ENCODE measurements at regions not wholly inside any gene's neighbourhood (a gene's known extent, or its start where the extent isn't known, plus 50 kb on each side); places are given as distances from the start of the nearest gene placed in this dataset.
A peak's percentile ranks its signal among the peaks of the same experiment; 100 is the strongest.

GRCh38 chr5:8897316-8897715 is 648.6 kb downstream of the SEMA5A start:
- H3K9me3 ChIP-seq (ENCODE audit: low read length): no peaks in the 10 kb centered on the region
- H3K4me3 ChIP-seq (ENCODE audit: low read length): no peak overlapping the region
- POLR2A ChIA-PET: no interaction called here
- Mint-ChIP-seq H3K4me3 (no peak overlapping the region), H3K9me3 (peaks cover 3 to 16% (median 6%) of the 10 kb centered on the region in 5 donors), H3K27me3 (no peaks in the 10 kb centered on the region), H3K27ac (no peak overlapping the region), H3K36me3 (no peaks in the 10 kb centered on the region), H3K4me1 (no peaks in the 10 kb centered on the region)
- H3K36me3 ChIP-seq (ENCODE audit: insufficient read depth, low read length): no peaks in the 10 kb centered on the region
- CTCF ChIA-PET: no interaction called here
- no peaks in the 10 kb centered on the region for H3K27me3 ChIP-seq (ENCODE audit: insufficient read depth, low read length, poor library complexity, severe bottlenecking)
- H3K27ac ChIP-seq (ENCODE audit: low read depth, low read length): no peak overlapping the region
- no peaks in the 10 kb centered on the region for H3K4me1 ChIP-seq (ENCODE audit: insufficient read depth, low read length)
- no peak for DNase-seq

- no peak overlapping the region for H3K27ac ChIP-seq (ENCODE audit: low read depth, low read length)
- CTCF ChIA-PET: no interaction called here
- no peaks in the 10 kb centered on the region for H3K4me1 ChIP-seq (ENCODE audit: insufficient read depth, low read length)
- no peaks in the 10 kb centered on the region for H3K9me3 ChIP-seq (ENCODE audit: low read length)
- H3K4me3 Mint-ChIP-seq: no peak overlapping the region
- no peak overlapping the region for H3K27ac Mint-ChIP-seq
- no peaks in the 10 kb centered on the region for H3K36me3 Mint-ChIP-seq
- no peaks in the 10 kb centered on the region for H3K4me1 Mint-ChIP-seq
- no peak overlapping the region for H3K4me3 ChIP-seq (ENCODE audit: low read length)
- H3K27me3 Mint-ChIP-seq: no peaks in the 10 kb centered on the region
- no peaks in the 10 kb centered on the region for H3K36me3 ChIP-seq (ENCODE audit: insufficient read depth, low read length)
- DNase-seq: no peak
- POLR2A ChIA-PET: no interaction called here
- H3K27me3 ChIP-seq (ENCODE audit: insufficient read depth, low read length, poor library complexity, severe bottlenecking): no peaks in the 10 kb centered on the region
- peaks cover 3 to 16% (median 5%) of the 10 kb centered on the region in 5 donors for H3K9me3 Mint-ChIP-seq
Observed at GRCh38 chr5:8905021-8905420, 640.9 kb downstream of the SEMA5A start.

GRCh38 chr5:8906303-8906967 is 639.4 kb downstream of the SEMA5A start:
- H3K4me1 ChIP-seq (ENCODE audit: insufficient read depth, low read length): no peaks in the 10 kb centered on the region
- DNase-seq: no peak
- H3K4me3 ChIP-seq (ENCODE audit: low read length): no peak overlapping the region
- ChIA-PET CTCF (no interaction called here), POLR2A (no interaction called here)
- H3K27me3 Mint-ChIP-seq: no peaks in the 10 kb centered on the region
- no peak overlapping the region for H3K27ac ChIP-seq (ENCODE audit: low read depth, low read length)
- no peaks in the 10 kb centered on the region for H3K27me3 ChIP-seq (ENCODE audit: insufficient read depth, low read length, poor library complexity, severe bottlenecking)
- H3K9me3 ChIP-seq (ENCODE audit: low read length): no peaks in the 10 kb centered on the region
- H3K4me1 Mint-ChIP-seq: no peaks in the 10 kb centered on the region
- H3K36me3 Mint-ChIP-seq: no peaks in the 10 kb centered on the region
- H3K36me3 ChIP-seq (ENCODE audit: insufficient read depth, low read length): no peaks in the 10 kb centered on the region
- H3K27ac Mint-ChIP-seq: no peak overlapping the region
- H3K9me3 Mint-ChIP-seq: peaks cover 3 to 24% (median 5%) of the 10 kb centered on the region in 5 donors
- no peak overlapping the region for H3K4me3 Mint-ChIP-seq

- Mint-ChIP-seq H3K4me3 (no peak overlapping the region), H3K4me1 (no peaks in the 10 kb centered on the region), H3K9me3 (peaks cover 3 to 24% (median 5%) of the 10 kb centered on the region in 5 donors), H3K27me3 (no peaks in the 10 kb centered on the region), H3K27ac (no peak overlapping the region), H3K36me3 (no peaks in the 10 kb centered on the region)
- no peak for DNase-seq
- H3K27me3 ChIP-seq (ENCODE audit: insufficient read depth, low read length, poor library complexity, severe bottlenecking): no peaks in the 10 kb centered on the region
- no peak overlapping the region for H3K27ac ChIP-seq (ENCODE audit: low read depth, low read length)
- ChIA-PET CTCF (interaction anchor here (0.9 kb wide), 1 partner anchor 56 kb away, joined by 3 read pairs; no protein-coding TSS in a partner anchor), POLR2A (no interaction called here)
- no peaks in the 10 kb centered on the region for H3K36me3 ChIP-seq (ENCODE audit: insufficient read depth, low read length)
- H3K4me3 ChIP-seq (ENCODE audit: low read length): no peak overlapping the region
- no peaks in the 10 kb centered on the region for H3K9me3 ChIP-seq (ENCODE audit: low read length)
- H3K4me1 ChIP-seq (ENCODE audit: insufficient read depth, low read length): no peaks in the 10 kb centered on the region
Observed at GRCh38 chr5:8907168-8907868, 638.6 kb downstream of the SEMA5A start.

- Histone ChIP-seq H3K36me3 (ENCODE audit: insufficient read depth, low read length) (no peaks in the 10 kb centered on the region), H3K27ac (ENCODE audit: low read depth, low read length) (no peak overlapping the region), H3K27me3 (ENCODE audit: insufficient read depth, low read length, poor library complexity, severe bottlenecking) (no peaks in the 10 kb centered on the region), H3K4me3 (ENCODE audit: low read length) (no peak overlapping the region), H3K9me3 (ENCODE audit: low read length) (no peaks in the 10 kb centered on the region), H3K4me1 (ENCODE audit: insufficient read depth, low read length) (no peaks in the 10 kb centered on the region)
- H3K4me3 Mint-ChIP-seq: no peak overlapping the region
- no peaks in the 10 kb centered on the region for H3K27me3 Mint-ChIP-seq
- ChIA-PET CTCF (interaction anchor here (0.9 kb wide), 1 partner anchor 56 kb away, joined by 3 read pairs; no protein-coding TSS in a partner anchor), POLR2A (no interaction called here)
- H3K4me1 Mint-ChIP-seq: no peaks in the 10 kb centered on the region
- H3K36me3 Mint-ChIP-seq: no peaks in the 10 kb centered on the region
- no peak for DNase-seq
- no peak overlapping the region for H3K27ac Mint-ChIP-seq
- H3K9me3 Mint-ChIP-seq: peaks cover 3 to 23% (median 4%) of the 10 kb centered on the region in 5 donors
Observed at GRCh38 chr5:8908055-8908683, 637.7 kb downstream of the SEMA5A start.

GRCh38 chr5:8912106-8912505 is 633.8 kb downstream of the SEMA5A start:
- no peaks in the 10 kb centered on the region for H3K36me3 Mint-ChIP-seq
- H3K27ac Mint-ChIP-seq: no peak overlapping the region
- H3K4me3 Mint-ChIP-seq: no peak overlapping the region
- no peaks in the 10 kb centered on the region for H3K27me3 ChIP-seq (ENCODE audit: insufficient read depth, low read length, poor library complexity, severe bottlenecking)
- no peaks in the 10 kb centered on the region for H3K4me1 Mint-ChIP-seq
- no peaks in the 10 kb centered on the region for H3K4me1 ChIP-seq (ENCODE audit: insufficient read depth, low read length)
- no peak overlapping the region for H3K27ac ChIP-seq (ENCODE audit: low read depth, low read length)
- H3K4me3 ChIP-seq (ENCODE audit: low read length): no peak overlapping the region
- peaks cover 4 to 23% (median 8%) of the 10 kb centered on the region in 5 donors for H3K9me3 Mint-ChIP-seq
- H3K9me3 ChIP-seq (ENCODE audit: low read length): no peaks in the 10 kb centered on the region
- H3K36me3 ChIP-seq (ENCODE audit: insufficient read depth, low read length): no peaks in the 10 kb centered on the region
- CTCF ChIA-PET: no interaction called here
- no peaks in the 10 kb centered on the region for H3K27me3 Mint-ChIP-seq
- DNase-seq: no peak
- POLR2A ChIA-PET: no interaction called here

- Mint-ChIP-seq H3K27me3 (no peaks in the 10 kb centered on the region), H3K4me1 (no peaks in the 10 kb centered on the region), H3K36me3 (no peaks in the 10 kb centered on the region), H3K27ac (no peak overlapping the region), H3K9me3 (peaks cover 10 to 23% (median 12%) of the 10 kb centered on the region in 5 donors), H3K4me3 (no peak overlapping the region)
- no peaks in the 10 kb centered on the region for H3K4me1 ChIP-seq (ENCODE audit: insufficient read depth, low read length)
- no peaks in the 10 kb centered on the region for H3K27me3 ChIP-seq (ENCODE audit: insufficient read depth, low read length, poor library complexity, severe bottlenecking)
- DNase-seq: no peak
- no peak overlapping the region for H3K27ac ChIP-seq (ENCODE audit: low read depth, low read length)
- no peaks in the 10 kb centered on the region for H3K36me3 ChIP-seq (ENCODE audit: insufficient read depth, low read length)
- no peaks in the 10 kb centered on the region for H3K9me3 ChIP-seq (ENCODE audit: low read length)
- no peak overlapping the region for H3K4me3 ChIP-seq (ENCODE audit: low read length)
- CTCF ChIA-PET: no interaction called here
- POLR2A ChIA-PET: no interaction called here
Observed at GRCh38 chr5:8913522-8913921, 632.4 kb downstream of the SEMA5A start.

GRCh38 chr5:8919096-8919495 is 626.8 kb downstream of the SEMA5A start:
- no peaks in the 10 kb centered on the region for H3K36me3 Mint-ChIP-seq
- no peaks in the 10 kb centered on the region for H3K27me3 ChIP-seq (ENCODE audit: insufficient read depth, low read length, poor library complexity, severe bottlenecking)
- no peak overlapping the region for H3K4me3 Mint-ChIP-seq

More at GRCh38 chr5:8919096-8919495, 626.8 kb downstream of the SEMA5A start:
- no peaks in the 10 kb centered on the region for H3K4me1 ChIP-seq (ENCODE audit: insufficient read depth, low read length)
- DNase-seq: no peak
- no peaks in the 10 kb centered on the region for H3K9me3 ChIP-seq (ENCODE audit: low read length)
- no peaks in the 10 kb centered on the region for H3K4me1 Mint-ChIP-seq
- H3K27me3 Mint-ChIP-seq: no peaks in the 10 kb centered on the region
- peaks cover 4 to 19% (median 12%) of the 10 kb centered on the region in 5 donors for H3K9me3 Mint-ChIP-seq
- no peak overlapping the region for H3K27ac ChIP-seq (ENCODE audit: low read depth, low read length)
- ChIA-PET POLR2A (no interaction called here), CTCF (no interaction called here)
- H3K36me3 ChIP-seq (ENCODE audit: insufficient read depth, low read length): no peaks in the 10 kb centered on the region
- H3K4me3 ChIP-seq (ENCODE audit: low read length): no peak overlapping the region
- H3K27ac Mint-ChIP-seq: peak overlapping the region in 1 of 8 donors; percentile 2

Data from CD8-positive, alpha-beta memory T cell (primary cell).